HEK293T (cell line): ENCODE measurements at regions not wholly inside any gene's neighbourhood (a gene's known extent, or its start where the extent isn't known, plus 50 kb on each side); places are given as distances from the start of the nearest gene placed in this dataset.

Source experiments
- CTCF ChIA-PET: fragments of 350-600 bp; formaldehyde crosslinking; extraction: SDS; loops from one replicate; lab custom pipeline; 2021; ENCODE audit warnings: antibody characterized with exemption, inconsistent platforms; lab: Yijun Ruan, JAX
- POLR2A ChIA-PET: fragments of 350-600 bp; formaldehyde crosslinking; extraction: SDS; loops from one replicate; lab custom pipeline; 2020; ENCODE audit warnings: antibody characterized with exemption, inconsistent platforms; lab: Yijun Ruan, JAX
- DNase-seq: peaks from one replicate; pipeline ENCODE4 v3.0.0; 2012; ENCODE audit warnings: mixed read lengths; ENCODE audit errors: extremely low spot score
- ARNT ChIP-seq: fragments of 450-650 bp; IDR thresholded peaks from 2 replicates; pipeline ENCODE4 v1.6.1; 2017; ENCODE audit warnings: mild to moderate bottlenecking
- BHLHE40 ChIP-seq: fragments of 450-650 bp; IDR thresholded peaks from 2 replicates; pipeline ENCODE4 v1.6.1; 2016; ENCODE audit warnings: mild to moderate bottlenecking, moderate library complexity, borderline replicate concordance
- CTBP1 ChIP-seq: fragments of 450-650 bp; IDR thresholded peaks from 2 replicates; pipeline ENCODE4 v1.6.1; 2016; ENCODE audit warnings: borderline replicate concordance
- ELF4 ChIP-seq: fragments of 450-650 bp; IDR thresholded peaks from 2 replicates; pipeline ENCODE4 v1.6.1; 2017; ENCODE audit warnings: antibody characterized with exemption
- FOXA1 ChIP-seq: fragments of 450-650 bp; IDR thresholded peaks from 2 replicates; pipeline ENCODE4 v1.6.1; 2016; ENCODE audit warnings: mild to moderate bottlenecking
- FOXK2 ChIP-seq: fragments of 450-650 bp; IDR thresholded peaks from 2 replicates; pipeline ENCODE4 v1.6.1; 2016; ENCODE audit warnings: mild to moderate bottlenecking
- FOXM1 ChIP-seq: fragments of 450-650 bp; IDR thresholded peaks from 2 replicates; pipeline ENCODE4 v1.6.1; 2017; ENCODE audit warnings: mild to moderate bottlenecking, borderline replicate concordance
- HDGF ChIP-seq: fragments of 450-650 bp; IDR thresholded peaks from 2 replicates; pipeline ENCODE4 v1.6.1; 2017; ENCODE audit warnings: antibody characterized with exemption, borderline replicate concordance
- L3MBTL2 ChIP-seq: fragments of 450-650 bp; conservative IDR thresholded peaks from 2 replicates; pipeline ENCODE4 v1.6.1; 2016; ENCODE audit warnings: mild to moderate bottlenecking
- LEF1 ChIP-seq: fragments of 450-650 bp; IDR thresholded peaks from 2 replicates; pipeline ENCODE4 v1.6.1; 2017; ENCODE audit warnings: mild to moderate bottlenecking, borderline replicate concordance
- NFRKB ChIP-seq: fragments of 450-650 bp; IDR thresholded peaks from 2 replicates; pipeline ENCODE4 v1.6.1; 2016; ENCODE audit warnings: mild to moderate bottlenecking, moderate library complexity
- SP1 ChIP-seq: fragments of 450-650 bp; IDR thresholded peaks from 2 replicates; pipeline ENCODE4 v1.6.1; 2017
- SUZ12 ChIP-seq: fragments of 450-650 bp; IDR thresholded peaks from 2 replicates; pipeline ENCODE4 v1.6.1; 2016; ENCODE audit warnings: mild to moderate bottlenecking
- TARDBP ChIP-seq: fragments of 450-650 bp; IDR thresholded peaks from 2 replicates; pipeline ENCODE4 v1.6.1; 2016
- ZNF384 ChIP-seq: fragments of 450-650 bp; IDR thresholded peaks from 2 replicates; pipeline ENCODE4 v1.6.1; 2016
- TF ChIP-seq, protein P1 (sequence below): fragments of 450-650 bp; IDR thresholded peaks from 2 replicates; pipeline ENCODE4 v1.6.1; 2016

DNA sequence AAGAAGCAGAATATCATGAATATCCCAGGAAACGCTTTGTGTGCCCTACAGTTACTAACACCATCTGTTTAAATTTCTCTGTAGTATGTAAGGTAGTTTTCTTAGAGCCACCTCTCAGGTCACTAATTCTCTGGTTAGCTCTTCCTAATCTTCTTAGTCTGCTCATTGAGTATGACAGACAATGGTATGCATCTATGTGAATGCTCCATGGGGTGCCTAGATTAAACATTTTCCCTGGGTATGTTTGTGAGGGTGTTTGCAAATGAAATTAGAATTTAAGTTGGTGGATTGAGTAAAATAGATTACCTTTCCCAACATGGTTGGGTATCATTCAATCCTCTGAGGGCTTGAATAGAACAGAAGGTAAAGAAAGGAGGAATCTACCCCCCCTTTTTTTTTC is 233.0 kb downstream of the PCDH18 start:
- POLR2A ChIA-PET, result no interaction called here
- TF ChIP-seq FOXK2, result no peak
- TF ChIP-seq, protein P1, sequence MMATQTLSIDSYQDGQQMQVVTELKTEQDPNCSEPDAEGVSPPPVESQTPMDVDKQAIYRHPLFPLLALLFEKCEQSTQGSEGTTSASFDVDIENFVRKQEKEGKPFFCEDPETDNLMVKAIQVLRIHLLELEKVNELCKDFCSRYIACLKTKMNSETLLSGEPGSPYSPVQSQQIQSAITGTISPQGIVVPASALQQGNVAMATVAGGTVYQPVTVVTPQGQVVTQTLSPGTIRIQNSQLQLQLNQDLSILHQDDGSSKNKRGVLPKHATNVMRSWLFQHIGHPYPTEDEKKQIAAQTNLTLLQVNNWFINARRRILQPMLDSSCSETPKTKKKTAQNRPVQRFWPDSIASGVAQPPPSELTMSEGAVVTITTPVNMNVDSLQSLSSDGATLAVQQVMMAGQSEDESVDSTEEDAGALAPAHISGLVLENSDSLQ, result no peak
- TF ChIP-seq BHLHE40, result no peak
- no peak for TF ChIP-seq HDGF
- TF ChIP-seq TARDBP, result no peak
- TF ChIP-seq ELF4, result no peak
- no peak for TF ChIP-seq CTBP1
- TF ChIP-seq ARNT, result no peak
- no peak for TF ChIP-seq SP1
- no peak for TF ChIP-seq ZNF384
- no peak for TF ChIP-seq SUZ12
- TF ChIP-seq NFRKB, result no peak
- TF ChIP-seq L3MBTL2, result no peak
- no peak for TF ChIP-seq FOXM1
- TF ChIP-seq LEF1, result no peak
- no peak for TF ChIP-seq FOXA1
- CTCF ChIA-PET, result no interaction called here
- DNase-seq, result no peak

DNA sequence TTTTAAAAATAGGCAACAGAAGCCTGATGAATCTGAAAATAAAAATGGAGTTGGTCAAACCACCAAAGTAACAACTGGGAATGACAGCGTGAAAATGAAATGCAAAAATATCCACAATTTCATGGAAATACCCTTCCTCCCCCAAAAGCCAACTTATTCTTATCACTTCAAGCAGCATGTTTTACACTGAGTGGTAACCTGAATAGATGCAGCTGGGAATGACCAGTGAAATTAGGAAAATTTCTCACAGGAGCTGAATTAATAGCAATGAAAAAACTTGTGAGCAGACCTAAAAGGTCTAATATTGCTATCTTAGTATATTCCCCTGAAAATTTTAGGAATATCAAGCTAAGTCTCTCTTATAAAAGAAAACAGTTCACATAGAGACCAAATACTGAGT is 239.0 kb downstream of the PCDH18 start:
- DNase-seq, result no peak
- ChIA-PET POLR2A (no interaction called here), CTCF (no interaction called here)
- TF ChIP-seq LEF1 (no peak), FOXA1 (no peak), ZNF384 (no peak), L3MBTL2 (no peak), TARDBP (no peak), CTBP1 (no peak), FOXM1 (no peak), SP1 (no peak), NFRKB (no peak), SUZ12 (no peak), BHLHE40 (no peak), ELF4 (no peak), HDGF (no peak), ARNT (no peak)
- TF ChIP-seq, protein P1, result no peak

DNA sequence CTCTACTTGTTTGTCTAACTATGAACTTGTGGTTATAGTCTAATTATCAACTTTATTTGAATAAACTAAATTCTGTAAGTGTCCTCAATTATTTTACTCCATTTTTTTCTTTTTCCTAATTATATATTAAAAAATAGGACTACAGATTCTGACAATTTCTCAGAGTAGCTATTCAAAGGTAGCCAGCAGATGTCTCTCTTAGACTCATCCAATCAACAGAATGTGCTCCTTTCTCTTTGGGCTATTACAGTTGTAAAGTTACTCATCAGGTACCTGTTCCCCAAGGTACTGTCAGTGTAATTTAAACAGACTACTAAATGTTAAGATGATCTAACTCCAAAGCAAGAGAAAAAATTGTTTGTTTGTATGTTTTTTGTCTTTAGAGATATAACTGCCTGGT is 248.6 kb downstream of the PCDH18 start:
- POLR2A ChIA-PET, result no interaction called here
- CTCF ChIA-PET, result no interaction called here

DNA sequence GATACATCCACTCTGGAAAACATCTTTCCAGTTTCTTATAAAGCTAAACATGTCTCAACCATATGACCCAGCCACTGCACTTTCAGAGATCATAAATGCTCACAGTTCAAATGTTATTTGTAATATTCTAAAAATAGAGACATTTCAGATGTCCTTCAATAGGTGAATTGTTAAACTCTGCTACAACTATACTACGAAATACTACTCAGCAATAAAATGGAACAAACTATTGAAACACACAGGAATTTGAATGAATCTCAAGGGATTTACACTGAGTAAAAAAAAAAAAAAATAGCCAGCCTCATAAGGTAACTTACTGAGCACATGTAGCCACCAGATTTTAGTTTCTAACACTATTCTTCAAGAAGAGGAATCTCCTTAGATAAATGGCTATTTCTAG is 253.9 kb downstream of the PCDH18 start:
- TF ChIP-seq BHLHE40, result no peak
- TF ChIP-seq LEF1, result no peak
- TF ChIP-seq FOXM1, result no peak
- TF ChIP-seq ARNT, result no peak
- no peak for TF ChIP-seq FOXK2
- ChIA-PET POLR2A (no interaction called here), CTCF (no interaction called here)
- DNase-seq, result no peak

More for the DNA sequence above, 248.6 kb downstream of the PCDH18 start:
- no peak for DNase-seq
- TF ChIP-seq NFRKB, result no peak
- TF ChIP-seq SP1, result no peak
- TF ChIP-seq L3MBTL2, result no peak
- TF ChIP-seq SUZ12, result no peak
- TF ChIP-seq HDGF, result no peak
- TF ChIP-seq FOXK2, result no peak
- no peak for TF ChIP-seq ARNT
- TF ChIP-seq LEF1, result no peak
- TF ChIP-seq FOXA1, result no peak
- TF ChIP-seq TARDBP, result no peak
- TF ChIP-seq, protein P1, result no peak
- no peak for TF ChIP-seq FOXM1
- TF ChIP-seq CTBP1, result no peak
- no peak for TF ChIP-seq ZNF384
- no peak for TF ChIP-seq ELF4

DNA sequence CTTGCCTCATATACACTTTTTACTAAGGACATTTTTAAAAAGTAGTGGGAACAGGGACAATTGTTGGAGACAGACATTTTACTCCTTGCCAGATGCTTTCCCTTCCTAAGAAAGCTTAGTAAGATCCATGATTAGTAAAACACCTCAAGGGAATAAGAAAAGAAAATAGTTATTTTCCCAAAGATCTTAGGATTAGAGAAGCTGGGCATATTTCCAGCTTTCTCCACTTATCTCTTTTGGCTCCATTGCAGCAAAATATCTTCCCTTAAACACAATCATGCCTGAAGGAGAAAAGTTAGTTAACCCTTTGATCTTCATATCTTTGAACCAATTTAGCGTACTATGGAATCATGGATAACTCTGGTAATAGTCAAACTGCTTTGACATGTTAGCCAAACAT is 257.9 kb downstream of the PCDH18 start:
- no peak for TF ChIP-seq LEF1
- no peak for DNase-seq
- ChIA-PET CTCF (no interaction called here), POLR2A (no interaction called here)

DNA sequence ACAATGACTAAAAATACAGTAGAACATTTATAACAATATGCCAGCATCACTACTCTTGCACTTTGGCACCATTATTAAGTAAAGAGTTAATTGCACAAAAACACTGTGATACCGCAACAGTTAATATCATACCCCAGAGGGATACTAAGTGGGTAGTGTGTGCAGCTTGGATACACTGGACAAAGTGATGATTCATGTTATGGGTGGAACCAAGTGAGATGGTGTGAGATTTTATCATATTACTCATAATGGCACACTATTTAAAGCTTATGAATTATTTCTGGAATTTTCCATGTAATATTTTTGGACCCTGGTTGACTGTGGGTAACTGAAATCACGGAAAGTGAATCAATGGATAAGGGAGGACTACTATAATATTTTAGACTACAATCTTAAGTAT is 265.3 kb downstream of the PCDH18 start:
- ChIA-PET POLR2A (no interaction called here), CTCF (no interaction called here)
- no peak for DNase-seq
- TF ChIP-seq ELF4 (no peak), FOXA1 (no peak), FOXM1 (no peak), SUZ12 (no peak), SP1 (no peak), FOXK2 (no peak), CTBP1 (no peak), LEF1 (no peak), BHLHE40 (no peak), HDGF (no peak), NFRKB (no peak), ZNF384 (no peak), L3MBTL2 (no peak), TARDBP (no peak), ARNT (no peak)
- TF ChIP-seq, protein P1, result no peak
